ENCODE measurements at regions not wholly inside any gene's neighbourhood (a gene's known extent, or its start where the extent isn't known, plus 50 kb on each side); places are given as distances from the start of the nearest gene placed in this dataset.

GRCh38 chr5:32903613-32904012 lies 192.5 kb downstream of the NPR3 start:
- TF ChIP-seq CTCF (IDR thresholded peaks at IDR 0.05) (no peak), POLR2A (IDR thresholded peaks at IDR 0.05) (no peak), POLR2AphosphoS5 (IDR thresholded peaks at IDR 0.05; ENCODE audit: insufficient read depth in 1 of 2, low read depth in 1 of 2) (no peak)

Data from vagina (tissue), 2 donors.